Hepatocyte (in vitro differentiated cells): ENCODE measurements at regions not wholly inside any gene's neighbourhood (a gene's known extent, or its start where the extent isn't known, plus 50 kb on each side); places are given as distances from the start of the nearest gene placed in this dataset.

Experiments used
- EZH2 ChIP-seq: fragments of 200-600 bp; sonication (generic); IDR thresholded peaks from 2 replicates; pipeline ENCODE4 v1.6.1; 2016; ENCODE audit warnings: antibody characterized with exemption, mild to moderate bottlenecking, borderline replicate concordance
- EZH2phosphoT487 ChIP-seq: fragments of 200-600 bp; sonication (generic); IDR thresholded peaks from one replicate; pipeline ENCODE4 v1.6.1; 2018; ENCODE audit warnings: antibody characterized with exemption, mild to moderate bottlenecking, low read depth, moderate library complexity; ENCODE audit not compliant: unreplicated experiment, severe bottlenecking
- TF ChIP-seq, protein P1 (sequence below): fragments of 200-600 bp; sonication (generic); IDR thresholded peaks from 2 replicates; pipeline ENCODE4 v1.5.1; 2016; ENCODE audit warnings: antibody characterized with exemption, mild to moderate bottlenecking; ENCODE audit not compliant: poor library complexity

DNA sequence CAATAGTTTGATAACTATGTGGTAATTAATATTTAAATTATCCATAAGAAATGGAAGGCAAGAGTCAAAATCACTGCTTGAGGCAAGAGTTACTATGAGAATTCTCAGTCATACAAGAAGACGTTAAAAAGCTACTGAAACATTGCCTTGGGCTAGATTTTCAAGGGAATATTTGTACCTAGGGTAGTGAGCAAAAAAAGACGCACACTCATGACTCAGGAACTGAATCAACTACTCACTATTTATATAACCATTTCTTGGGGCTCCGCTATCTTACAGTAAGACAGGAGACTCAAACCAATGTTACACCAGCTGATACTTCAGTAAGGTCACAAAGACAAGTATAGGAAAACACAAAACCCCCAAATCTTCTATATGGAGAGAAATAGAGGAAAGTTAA, 151.5 kb upstream of the RNPC3 start:
- TF ChIP-seq, protein P1, sequence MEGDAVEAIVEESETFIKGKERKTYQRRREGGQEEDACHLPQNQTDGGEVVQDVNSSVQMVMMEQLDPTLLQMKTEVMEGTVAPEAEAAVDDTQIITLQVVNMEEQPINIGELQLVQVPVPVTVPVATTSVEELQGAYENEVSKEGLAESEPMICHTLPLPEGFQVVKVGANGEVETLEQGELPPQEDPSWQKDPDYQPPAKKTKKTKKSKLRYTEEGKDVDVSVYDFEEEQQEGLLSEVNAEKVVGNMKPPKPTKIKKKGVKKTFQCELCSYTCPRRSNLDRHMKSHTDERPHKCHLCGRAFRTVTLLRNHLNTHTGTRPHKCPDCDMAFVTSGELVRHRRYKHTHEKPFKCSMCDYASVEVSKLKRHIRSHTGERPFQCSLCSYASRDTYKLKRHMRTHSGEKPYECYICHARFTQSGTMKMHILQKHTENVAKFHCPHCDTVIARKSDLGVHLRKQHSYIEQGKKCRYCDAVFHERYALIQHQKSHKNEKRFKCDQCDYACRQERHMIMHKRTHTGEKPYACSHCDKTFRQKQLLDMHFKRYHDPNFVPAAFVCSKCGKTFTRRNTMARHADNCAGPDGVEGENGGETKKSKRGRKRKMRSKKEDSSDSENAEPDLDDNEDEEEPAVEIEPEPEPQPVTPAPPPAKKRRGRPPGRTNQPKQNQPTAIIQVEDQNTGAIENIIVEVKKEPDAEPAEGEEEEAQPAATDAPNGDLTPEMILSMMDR: no peak
- TF ChIP-seq EZH2 (no peak), EZH2phosphoT487 (no peak)
